ENCODE measurements at regions not wholly inside any gene's neighbourhood (a gene's known extent, or its start where the extent isn't known, plus 50 kb on each side); places are given as distances from the start of the nearest gene placed in this dataset.

GRCh38 chr5:2992806-2993205 lies 241.3 kb upstream of the IRX2 start:
- DNase-seq (ENCODE audit: low read depth in 2 of 2): no peak

- DNase-seq (ENCODE audit: low read depth in 2 of 2): no peak
Measured at GRCh38 chr5:2991884-2992283, 240.4 kb upstream of the IRX2 start.

- DNase-seq (ENCODE audit: low read depth in 2 of 2): no peak
Measured at GRCh38 chr5:2989517-2989916, 238.0 kb upstream of the IRX2 start.

GRCh38 chr5:2986301-2986700 lies 234.8 kb upstream of the IRX2 start:
- no peak for DNase-seq (ENCODE audit: low read depth in 2 of 2)

GRCh38 chr5:2985718-2986117 lies 234.2 kb upstream of the IRX2 start:
- no peak for DNase-seq (ENCODE audit: low read depth in 2 of 2)

GRCh38 chr5:2983583-2984300 lies 232.3 kb upstream of the IRX2 start:
- no peak for DNase-seq (ENCODE audit: low read depth in 2 of 2)

GRCh38 chr5:2981652-2982051 lies 230.2 kb upstream of the IRX2 start:
- no peak for DNase-seq (ENCODE audit: low read depth in 2 of 2)

GRCh38 chr5:2981035-2981434 lies 229.6 kb upstream of the IRX2 start:
- no peak for DNase-seq (ENCODE audit: low read depth in 2 of 2)

GRCh38 chr5:2960294-2960693 lies 208.8 kb upstream of the IRX2 start:
- DNase-seq (ENCODE audit: low read depth in 2 of 2): no peak

GRCh38 chr5:2958976-2959375 lies 207.5 kb upstream of the IRX2 start:
- DNase-seq (ENCODE audit: low read depth in 2 of 2): no peak

- DNase-seq (ENCODE audit: low read depth in 2 of 2): no peak
Measured at GRCh38 chr5:2948875-2949274, 197.4 kb upstream of the IRX2 start.

- no peak for DNase-seq (ENCODE audit: low read depth in 2 of 2)
Measured at GRCh38 chr5:2946315-2946714, 194.8 kb upstream of the IRX2 start.

GRCh38 chr5:2936413-2936812 lies 184.9 kb upstream of the IRX2 start:
- no peak for DNase-seq (ENCODE audit: low read depth in 2 of 2)

GRCh38 chr5:2929779-2930178 lies 178.3 kb upstream of the IRX2 start:
- DNase-seq (ENCODE audit: low read depth in 2 of 2): no peak

- no peak for DNase-seq (ENCODE audit: low read depth in 2 of 2)
Measured at GRCh38 chr5:2921651-2922050, 170.2 kb upstream of the IRX2 start.

GRCh38 chr5:2921176-2921575 lies 169.7 kb upstream of the IRX2 start:
- DNase-seq (ENCODE audit: low read depth in 2 of 2): no peak

- no peak for DNase-seq (ENCODE audit: low read depth in 2 of 2)
Measured at GRCh38 chr5:2920312-2920711, 168.8 kb upstream of the IRX2 start.

- no peak for DNase-seq (ENCODE audit: low read depth in 2 of 2)
Measured at GRCh38 chr5:2919310-2920018, 168.0 kb upstream of the IRX2 start.

- DNase-seq (ENCODE audit: low read depth in 2 of 2): no peak
Measured at GRCh38 chr5:2917524-2917923, 166.0 kb upstream of the IRX2 start.

GRCh38 chr5:2917093-2917492 lies 165.6 kb upstream of the IRX2 start:
- no peak for DNase-seq (ENCODE audit: low read depth in 2 of 2)

- no peak for DNase-seq (ENCODE audit: low read depth in 2 of 2)
Measured at GRCh38 chr5:2916076-2916682, 164.7 kb upstream of the IRX2 start.

GRCh38 chr5:2914981-2915484 lies 163.6 kb upstream of the IRX2 start:
- no peak for DNase-seq (ENCODE audit: low read depth in 2 of 2)
